HG03060 (cell line): ENCODE measurements at regions not wholly inside any gene's neighbourhood (a gene's known extent, or its start where the extent isn't known, plus 50 kb on each side); places are given as distances from the start of the nearest gene placed in this dataset.

Experiments used
- ATAC-seq: cut with Tn5 transposase; IDR thresholded peaks from one replicate; pipeline ENCODE4 v1.9.1; 2021; ENCODE audit warnings: low read depth, moderate number of reproducible peaks; ENCODE audit not compliant: unreplicated experiment

DNA sequence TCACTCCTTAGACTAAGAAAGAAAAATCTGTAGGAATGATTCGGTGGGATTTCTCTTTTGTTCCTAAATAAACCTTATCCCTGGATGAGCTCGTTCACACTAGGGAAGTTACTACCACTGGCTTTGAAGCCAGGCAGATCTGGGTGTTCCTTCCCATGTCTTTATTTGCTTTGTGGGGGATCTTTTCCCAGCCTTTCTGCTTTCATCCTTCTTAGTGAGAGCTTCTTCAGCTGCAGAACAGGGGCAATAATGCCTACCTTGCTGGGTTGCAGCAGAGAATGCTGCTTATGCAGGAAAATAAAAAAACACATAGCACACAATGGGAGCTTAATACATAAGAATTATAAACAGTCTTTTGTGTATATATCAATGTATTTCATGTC is 292.1 kb downstream of the SOX11 start:
- ATAC-seq: no peak

GRCh38 chr2:5984946-5985345 is 292.8 kb downstream of the SOX11 start:
- ATAC-seq: no peak

DNA sequence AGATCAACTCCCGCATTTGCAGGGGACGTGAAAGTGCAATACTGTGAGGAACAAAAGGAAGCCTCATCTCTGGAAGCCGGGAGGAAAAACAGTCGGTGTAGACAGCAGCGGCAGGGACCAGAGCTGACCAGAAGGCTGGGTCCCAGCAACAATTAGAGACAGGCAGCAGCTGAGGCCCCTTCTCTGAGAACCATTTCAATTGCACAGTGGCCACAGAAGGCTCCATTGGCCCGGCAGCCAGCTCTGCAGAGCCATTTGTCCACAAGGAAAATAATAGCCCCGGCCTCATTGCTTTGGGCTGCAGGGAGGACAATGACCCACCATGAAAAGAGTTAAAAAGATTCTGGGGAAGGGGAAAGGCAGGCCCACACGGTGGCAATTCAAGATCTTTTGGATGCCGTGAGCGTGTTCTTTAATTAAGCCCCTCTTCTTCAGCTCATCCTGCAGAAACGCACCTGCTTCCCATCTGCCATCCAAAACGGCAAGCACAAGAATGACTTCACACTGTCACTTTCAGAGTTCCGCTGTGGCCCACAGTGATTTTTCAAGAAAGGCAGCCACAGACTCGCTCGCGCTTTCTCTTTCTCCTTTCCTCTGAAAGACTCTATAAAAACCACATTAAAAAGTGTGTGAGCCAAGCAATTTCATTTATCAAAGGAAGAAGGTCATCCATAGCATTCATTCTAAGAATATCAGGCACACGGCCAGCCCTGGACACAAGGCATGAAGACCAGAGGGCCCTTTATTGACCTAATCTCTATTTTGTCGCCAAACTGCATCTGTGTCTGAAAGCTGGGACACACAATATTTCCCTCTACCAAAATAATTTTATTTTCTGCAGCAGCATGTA is 293.6 kb downstream of the SOX11 start:
- ATAC-seq: no peak

DNA sequence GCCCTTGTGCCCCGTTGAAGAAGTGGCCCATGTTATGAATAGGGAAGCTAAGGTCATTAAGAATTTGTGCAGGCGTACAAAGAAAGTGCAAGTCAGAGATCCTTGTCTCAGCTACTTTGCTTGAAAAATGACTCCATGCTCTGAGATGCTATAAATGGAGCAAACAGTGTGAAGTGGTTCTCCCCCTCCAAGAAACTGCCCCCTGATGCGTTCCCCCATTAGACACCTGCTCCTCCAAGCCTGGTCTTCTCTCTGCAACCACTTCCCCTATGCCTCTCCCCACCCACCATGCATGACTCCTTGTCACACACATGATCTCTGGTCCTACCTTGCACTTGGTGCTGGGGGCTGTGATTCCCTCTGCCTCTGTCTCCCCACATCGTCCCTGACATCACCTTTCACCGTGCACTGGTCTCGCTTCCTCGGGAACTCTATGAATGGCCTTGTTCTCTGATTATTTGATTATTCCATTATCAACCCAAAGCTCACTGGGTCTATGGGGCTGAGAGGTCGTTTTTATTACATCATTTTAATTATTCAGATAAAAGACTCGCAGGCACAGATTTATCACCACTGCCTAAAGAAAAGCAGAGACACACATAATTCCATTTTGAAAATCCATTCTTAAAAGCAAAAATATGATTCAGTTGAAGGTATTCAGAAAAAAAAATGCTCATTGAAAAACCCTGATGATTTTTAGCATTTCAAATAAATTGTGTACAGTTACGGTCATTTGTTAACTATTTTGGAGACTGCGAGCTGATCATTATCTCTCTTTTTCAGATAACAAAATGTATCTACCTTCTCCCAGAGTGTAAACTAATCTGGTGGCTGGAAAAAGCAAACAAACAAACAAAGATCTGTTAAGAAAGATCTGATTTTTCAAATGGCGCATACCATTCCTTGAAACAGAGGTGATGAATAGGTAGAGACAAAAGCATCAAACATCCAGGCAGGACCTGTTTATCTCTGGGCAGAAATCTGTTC is 294.9 kb downstream of the SOX11 start:
- ATAC-seq: no peak

- ATAC-seq: no peak
Observed at GRCh38 chr2:5988120-5988519, 295.9 kb downstream of the SOX11 start.

DNA sequence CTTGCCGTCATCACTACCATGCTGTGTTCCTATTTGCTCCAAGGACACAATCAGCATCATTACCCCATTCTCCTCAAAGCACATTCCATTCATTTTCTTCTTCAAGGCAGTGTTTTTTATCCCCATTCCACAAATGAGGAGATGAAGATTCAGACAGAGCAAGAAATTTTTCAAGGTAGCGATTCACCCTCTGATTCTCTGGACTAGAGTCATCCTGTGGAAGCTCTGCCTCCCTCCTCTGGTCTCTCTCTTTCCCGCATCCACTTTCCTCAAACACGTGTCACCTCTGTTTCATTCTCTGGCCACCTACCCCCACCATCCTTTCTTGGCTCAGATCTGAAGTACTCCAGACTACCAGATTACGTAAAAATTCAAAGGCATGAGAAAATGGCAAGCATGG is 297.9 kb downstream of the SOX11 start:
- ATAC-seq: no peak

- ATAC-seq: no peak
Observed at GRCh38 chr2:5991305-5991968, 299.3 kb downstream of the SOX11 start.

- ATAC-seq: no peak
Observed at GRCh38 chr2:5995832-5996231, 303.6 kb downstream of the SOX11 start.

GRCh38 chr2:6008186-6008585 is 316.0 kb downstream of the SOX11 start:
- ATAC-seq: no peak

DNA sequence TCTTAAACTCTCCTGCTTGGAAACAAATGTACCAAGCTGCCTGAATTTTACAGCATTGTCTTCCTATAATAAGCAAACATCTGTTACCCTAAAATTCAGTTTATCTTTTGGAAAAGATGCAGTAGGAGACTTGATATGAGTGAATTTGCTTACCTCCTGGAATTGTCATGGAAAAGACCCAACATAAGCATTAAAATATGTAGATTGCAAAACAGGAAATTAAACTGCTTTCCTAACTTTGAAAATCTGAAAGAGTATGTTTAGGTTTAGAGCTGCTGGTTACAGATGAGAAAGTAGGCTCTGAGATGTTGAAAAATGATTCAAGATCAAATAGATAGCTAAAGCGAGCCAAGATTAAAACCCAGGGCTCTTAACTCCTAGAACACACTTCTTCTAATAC is 316.5 kb downstream of the SOX11 start:
- ATAC-seq: no peak

DNA sequence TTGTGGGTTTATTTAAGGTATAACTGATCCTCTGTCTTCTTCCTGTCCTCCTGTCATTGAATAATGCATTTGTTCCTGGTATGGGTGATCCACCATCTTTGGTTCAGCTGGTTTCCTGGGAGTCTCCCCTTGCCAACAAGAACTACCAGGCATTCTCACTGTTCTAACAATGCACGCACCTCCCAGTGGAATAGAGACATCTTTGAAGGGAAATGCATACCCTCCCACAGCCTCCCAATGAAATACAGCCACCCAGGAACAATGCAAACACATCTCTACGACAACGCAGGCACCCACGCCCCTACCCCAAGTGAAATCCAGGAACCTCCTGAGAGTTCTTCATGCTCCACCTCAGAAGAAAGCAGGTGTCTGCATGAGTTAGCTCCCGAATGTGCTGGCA is 318.0 kb downstream of the SOX11 start:
- no peak for ATAC-seq

DNA sequence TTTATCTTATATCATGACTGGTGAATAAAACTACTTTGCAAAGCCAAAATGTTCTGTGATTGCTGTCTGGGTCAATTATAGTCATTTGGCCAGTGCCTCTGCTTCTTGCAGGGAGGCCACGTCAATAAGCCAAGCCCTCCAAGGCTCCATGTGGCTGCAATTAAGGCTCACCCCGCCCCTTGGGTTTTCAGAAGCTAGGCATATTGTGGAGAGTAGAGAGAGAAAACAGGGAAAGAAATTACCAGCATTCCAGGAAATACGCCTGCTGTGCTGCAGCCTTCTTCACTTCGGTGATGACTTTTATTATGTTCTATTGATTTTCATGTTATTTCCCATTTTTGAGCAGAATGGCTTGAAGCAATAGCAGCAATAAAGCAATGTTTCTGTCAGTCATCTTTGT is 319.7 kb downstream of the SOX11 start:
- ATAC-seq: no peak

DNA sequence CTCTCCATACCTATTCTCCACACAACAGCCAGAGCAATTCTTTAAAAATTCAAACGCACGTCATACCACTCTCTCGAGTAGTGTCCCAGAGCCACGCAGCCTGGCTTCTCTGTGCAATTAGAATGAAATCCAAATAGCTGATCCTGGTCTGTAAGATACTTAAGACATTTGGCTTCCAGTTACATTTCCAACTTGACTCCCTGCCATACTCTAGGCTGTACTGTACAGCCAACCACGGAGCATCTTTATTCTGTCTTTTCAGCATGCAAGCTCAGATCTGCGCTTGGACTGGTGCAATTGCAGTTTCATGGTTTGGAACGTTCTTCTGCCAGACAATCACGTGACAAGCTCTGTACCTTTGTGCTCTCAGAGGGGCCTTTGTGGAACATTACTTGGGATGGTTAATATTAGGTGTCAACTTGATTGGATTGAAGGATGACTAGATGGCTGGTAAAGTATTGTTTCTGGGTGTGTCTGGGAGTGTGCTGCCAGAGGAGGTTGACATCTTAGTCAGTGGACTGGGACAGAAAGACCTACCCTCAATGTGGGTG is 325.6 kb downstream of the SOX11 start:
- ATAC-seq: no peak

DNA sequence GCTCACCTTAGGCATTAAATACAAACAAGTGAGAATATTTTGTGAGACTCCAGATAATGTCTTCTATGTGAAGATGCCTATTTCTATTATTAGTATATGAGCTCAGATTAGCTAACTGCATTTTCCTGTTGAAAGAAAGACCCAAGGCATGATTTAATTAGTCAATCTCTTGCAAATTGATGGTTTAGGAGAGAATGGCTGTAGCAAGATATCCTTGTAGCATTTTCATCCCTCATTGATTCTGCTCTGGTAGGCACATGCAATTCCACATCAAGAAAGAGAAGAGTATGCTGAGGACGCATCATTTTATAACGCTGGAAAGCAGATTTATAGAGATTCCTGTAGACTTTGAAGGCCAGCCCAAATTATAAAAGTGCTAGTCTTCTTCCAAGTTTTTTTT is 332.0 kb downstream of the SOX11 start:
- ATAC-seq: no peak

GRCh38 chr2:6024784-6025183 is 332.6 kb downstream of the SOX11 start:
- no peak for ATAC-seq

GRCh38 chr2:6025391-6025790 is 333.2 kb downstream of the SOX11 start:
- no peak for ATAC-seq

DNA sequence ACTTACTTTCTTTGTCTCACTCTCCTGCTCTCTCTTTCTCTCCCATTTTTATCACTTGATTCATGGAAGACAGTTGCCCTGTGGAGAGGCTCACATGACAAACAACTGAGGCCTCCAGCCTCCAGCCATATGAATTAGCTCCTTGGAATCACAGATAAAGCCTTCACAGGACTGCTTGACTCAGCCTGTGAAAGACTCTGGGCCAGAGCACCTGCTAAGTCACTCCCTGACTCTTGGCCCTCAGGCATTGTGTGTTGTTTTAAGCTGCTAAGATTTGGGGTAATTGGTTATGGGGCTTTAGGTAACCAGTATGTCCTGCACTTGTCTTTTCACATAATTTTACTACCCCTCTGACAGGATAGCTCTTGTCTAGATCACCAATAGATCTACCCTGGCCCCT is 334.9 kb downstream of the SOX11 start:
- ATAC-seq: no peak

- ATAC-seq: no peak
Observed at GRCh38 chr2:6031200-6031867, 339.1 kb downstream of the SOX11 start.

DNA sequence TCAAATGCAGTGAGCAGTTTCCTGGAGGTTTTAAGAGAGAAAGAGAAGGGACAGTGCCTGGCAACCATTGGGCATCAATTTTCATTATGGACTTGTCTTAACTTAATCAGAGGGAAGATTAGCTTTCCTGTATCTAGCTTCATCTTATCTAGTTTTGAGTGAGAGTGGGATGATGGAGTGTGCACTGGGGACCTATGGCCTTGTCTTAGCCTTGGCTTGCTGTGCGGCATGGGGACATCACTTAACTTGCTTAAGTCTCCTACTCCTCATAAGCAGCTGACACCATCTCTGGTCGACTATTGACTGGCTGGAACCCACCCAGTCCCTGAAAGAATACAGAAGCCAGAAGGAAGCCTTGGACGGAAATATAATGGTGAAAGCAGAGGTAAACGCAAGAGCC is 344.0 kb downstream of the SOX11 start:
- no peak for ATAC-seq

- no peak for ATAC-seq
Observed at GRCh38 chr2:6043238-6043637, 351.1 kb downstream of the SOX11 start.
